ENCODE measurements at regions not wholly inside any gene's neighbourhood (a gene's known extent, or its start where the extent isn't known, plus 50 kb on each side); places are given as distances from the start of the nearest gene placed in this dataset.

GRCh38 chr6:66638099-66638498, 931.1 kb upstream of the EYS start:
- POLR2A ChIA-PET (ENCODE audit: unreplicated experiment), result no interaction called here
- Histone ChIP-seq H3K9me2 (ENCODE audit: insufficient read depth) (no peaks in the 10 kb centered on the region), H3K4me1 (replicated peaks; ENCODE audit: insufficient read depth) (no peaks in the 10 kb centered on the region), H4K20me1 (ENCODE audit: insufficient read depth) (no peaks in the 10 kb centered on the region), H3K36me3 (ENCODE audit: low read depth) (no peaks in the 10 kb centered on the region), H3K4me2 (no peak overlapping the region), H3K9me3 (ENCODE audit: insufficient read depth, low read depth) (no peaks in the 10 kb centered on the region), H3K79me2 (ENCODE audit: low read depth) (no peaks in the 10 kb centered on the region), H3F3A (ENCODE audit: insufficient read depth, low read depth) (no peaks in the 10 kb centered on the region), H3K27ac (no peak overlapping the region), H3K27me3 (ENCODE audit: insufficient read depth, low read depth) (no peaks in the 10 kb centered on the region), H2AFZ (no peak overlapping the region), H3K4me3 (no peak overlapping the region)
- no TSS peak for BruUV-seq (replicated peaks)
- CTCF ChIA-PET, result no interaction called here
- no peak for DNase-seq
- intact Hi-C loops (cut with micrococcal nuclease; ENCODE audit: unreplicated experiment), result no loop called here
- TF ChIP-seq CTCF (conservative IDR thresholded peaks at IDR 0.05) (no peak), EZH2 (IDR thresholded peaks at IDR 0.05; ENCODE audit: low read depth) (no peak)

- Histone ChIP-seq H3K4me2 (no peak overlapping the region), H3K79me2 (ENCODE audit: low read depth) (no peaks in the 10 kb centered on the region), H3F3A (ENCODE audit: insufficient read depth, low read depth) (no peaks in the 10 kb centered on the region), H4K20me1 (ENCODE audit: insufficient read depth) (0 out of 2 replicates have a peak, but pooled peaks cover 4% of the 10 kb centered on the region), H3K4me1 (replicated peaks; ENCODE audit: insufficient read depth) (no peaks in the 10 kb centered on the region), H3K4me3 (no peak overlapping the region), H3K36me3 (ENCODE audit: low read depth) (no peaks in the 10 kb centered on the region), H3K9me3 (ENCODE audit: insufficient read depth, low read depth) (no peaks in the 10 kb centered on the region), H2AFZ (no peak overlapping the region), H3K9me2 (ENCODE audit: insufficient read depth) (no peaks in the 10 kb centered on the region; the same call in 1 of the 2 replicates), H3K27me3 (ENCODE audit: insufficient read depth, low read depth) (no peaks in the 10 kb centered on the region), H3K27ac (no peak overlapping the region)
- CTCF ChIA-PET, result no interaction called here
- intact Hi-C loops (cut with micrococcal nuclease; ENCODE audit: unreplicated experiment), result no loop called here
- no TSS peak for BruUV-seq (replicated peaks)
- TF ChIP-seq CTCF (conservative IDR thresholded peaks at IDR 0.05) (no peak), EZH2 (IDR thresholded peaks at IDR 0.05; ENCODE audit: low read depth) (no peak)
- no peak for DNase-seq
- POLR2A ChIA-PET (ENCODE audit: unreplicated experiment), result no interaction called here
These were observed 921.9 kb upstream of the EYS start for GRCh38 chr6:66628917-66629316.

DNA sequence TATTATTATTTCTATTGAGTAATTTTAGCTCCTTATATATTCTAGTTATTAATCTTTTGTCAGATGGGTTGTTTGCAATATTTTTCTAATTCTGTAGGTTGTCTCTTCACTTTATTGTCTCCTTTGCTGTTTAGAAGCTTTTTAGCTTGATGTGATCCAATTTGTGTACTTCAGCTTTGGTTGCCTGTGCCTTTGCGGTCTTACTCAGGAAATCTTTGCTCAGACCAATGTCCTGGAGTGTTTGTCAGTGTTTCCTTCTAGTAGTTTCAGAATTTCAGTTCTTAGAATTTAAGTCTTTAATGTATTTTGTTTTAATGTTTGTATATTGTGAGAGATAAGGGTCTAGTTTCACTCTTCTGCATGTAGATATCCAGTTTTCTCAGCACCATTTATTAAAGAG, 916.0 kb upstream of the EYS start:
- no peak overlapping the region for H3K4me2 ChIP-seq
- no peaks in the 10 kb centered on the region for H3K4me1 ChIP-seq (replicated peaks; ENCODE audit: insufficient read depth)
- intact Hi-C loops (cut with micrococcal nuclease; ENCODE audit: unreplicated experiment), result no loop called here
- BruUV-seq (replicated peaks), result no TSS peak
- CTCF ChIA-PET, result no interaction called here
- TF ChIP-seq CTCF (conservative IDR thresholded peaks at IDR 0.05), result no peak
- no peak for TF ChIP-seq EZH2 (IDR thresholded peaks at IDR 0.05; ENCODE audit: low read depth)
- POLR2A ChIA-PET (ENCODE audit: unreplicated experiment), result no interaction called here
- no peaks in the 10 kb centered on the region for H3F3A ChIP-seq (ENCODE audit: insufficient read depth, low read depth)
- no peak overlapping the region for H3K27ac ChIP-seq
- no peak for DNase-seq
- H3K9me3 ChIP-seq (ENCODE audit: insufficient read depth, low read depth), result no peaks in the 10 kb centered on the region
- H2AFZ ChIP-seq, result no peak overlapping the region
- no peaks in the 10 kb centered on the region for H3K36me3 ChIP-seq (ENCODE audit: low read depth)
- no peaks in the 10 kb centered on the region; the same call in 1 of the 2 replicates for H3K9me2 ChIP-seq (ENCODE audit: insufficient read depth)
- H3K4me3 ChIP-seq, result no peak overlapping the region
- no peaks in the 10 kb centered on the region for H3K27me3 ChIP-seq (ENCODE audit: insufficient read depth, low read depth)
- H3K79me2 ChIP-seq (ENCODE audit: low read depth), result no peaks in the 10 kb centered on the region
- no peaks in the 10 kb centered on the region for H4K20me1 ChIP-seq (ENCODE audit: insufficient read depth)

All from PC-9 (cell line).